Muscle of back (tissue), 3 donors: ENCODE measurements at regions not wholly inside any gene's neighbourhood (a gene's known extent, or its start where the extent isn't known, plus 50 kb on each side); places are given as distances from the start of the nearest gene placed in this dataset.
"Not testable (repeated sequence)": the region's sequence is repeated elsewhere in the genome, so short reads cannot be mapped to it uniquely, and the experiment has no call there.

Source experiments
- DNase-seq, 3 donors: peaks; one replicate each; pipeline versions ENCODE4 v3.0.0 to v3.0.0-alpha.2; 2013

DNA sequence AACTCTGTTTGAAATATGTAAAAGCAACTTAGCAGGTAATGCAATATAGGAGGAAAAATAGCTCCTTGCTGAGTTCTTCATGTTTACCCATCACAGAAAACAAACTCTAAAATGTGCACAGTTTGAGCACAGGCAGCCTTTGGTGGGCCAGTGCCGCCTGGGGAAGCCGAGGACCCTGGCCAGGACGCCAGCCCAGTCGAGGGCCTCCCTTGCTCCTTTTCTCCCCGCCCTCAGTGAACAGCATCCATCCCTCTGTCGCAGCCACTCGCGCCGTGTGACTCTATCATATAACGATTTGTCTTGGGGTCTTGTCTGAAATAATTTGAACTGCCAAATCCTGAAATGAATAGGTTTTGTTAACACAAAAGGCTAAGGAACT lies 286.7 kb upstream of the IRX4 start:
- DNase-seq, result no peak

DNA sequence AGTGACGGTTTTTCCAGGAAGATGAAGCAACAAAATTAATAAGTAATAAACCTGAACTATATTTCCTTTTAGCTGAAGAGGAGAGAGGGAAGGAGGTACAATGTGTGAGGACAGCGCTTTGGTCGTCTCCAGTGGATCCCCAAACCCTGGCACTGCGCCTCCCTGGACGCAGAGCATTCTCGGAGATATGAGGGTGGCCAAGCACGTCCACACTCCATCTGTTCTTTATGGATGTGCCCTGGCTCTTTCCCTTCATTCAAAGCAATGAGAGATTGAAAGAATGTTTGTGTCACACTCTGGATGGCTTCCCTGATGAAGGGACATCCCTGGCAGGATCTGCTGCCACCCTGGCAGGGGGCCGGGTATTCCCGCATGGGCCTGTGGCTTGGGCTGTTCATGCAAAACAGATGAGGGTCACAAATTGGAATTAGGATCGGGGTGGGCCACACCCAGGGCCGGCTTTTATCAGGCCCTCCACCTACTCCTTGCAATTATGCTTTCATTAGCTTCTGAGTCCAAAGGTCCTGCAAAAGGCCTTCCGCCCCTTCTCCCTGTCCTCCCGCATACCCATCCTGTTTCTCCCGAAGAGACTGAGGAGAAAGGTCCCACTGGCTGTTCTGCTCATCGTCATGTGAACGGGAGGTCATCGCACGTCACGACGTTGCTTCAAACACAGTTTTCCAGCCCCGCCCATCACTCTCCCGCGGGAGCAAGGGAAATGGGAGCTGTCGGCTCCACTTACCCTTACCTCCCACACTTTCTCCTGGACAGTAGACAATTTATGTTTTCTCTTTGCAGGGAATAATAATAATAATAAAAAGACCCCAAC lies 286.1 kb upstream of the IRX4 start:
- no peak for DNase-seq

DNA sequence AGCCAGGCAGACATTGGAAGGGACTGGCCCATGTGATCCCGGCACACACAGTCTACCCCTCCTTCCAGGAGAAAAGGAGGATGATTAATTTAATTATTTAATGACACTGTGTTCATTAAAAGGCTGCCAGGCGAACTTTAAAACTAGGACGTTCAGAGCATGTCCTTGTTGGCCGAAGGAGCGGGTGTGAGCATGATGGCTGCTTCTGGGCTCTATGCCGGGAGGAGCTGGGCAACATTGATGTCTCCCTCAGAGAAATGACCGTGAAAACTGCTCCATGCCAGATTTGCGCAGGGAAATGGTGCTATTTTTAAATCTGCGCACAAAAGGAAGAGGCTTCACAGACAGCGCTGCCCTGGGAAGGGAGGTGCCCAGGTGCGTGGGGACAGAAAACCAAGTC lies 284.9 kb upstream of the IRX4 start:
- no peak for DNase-seq

DNA sequence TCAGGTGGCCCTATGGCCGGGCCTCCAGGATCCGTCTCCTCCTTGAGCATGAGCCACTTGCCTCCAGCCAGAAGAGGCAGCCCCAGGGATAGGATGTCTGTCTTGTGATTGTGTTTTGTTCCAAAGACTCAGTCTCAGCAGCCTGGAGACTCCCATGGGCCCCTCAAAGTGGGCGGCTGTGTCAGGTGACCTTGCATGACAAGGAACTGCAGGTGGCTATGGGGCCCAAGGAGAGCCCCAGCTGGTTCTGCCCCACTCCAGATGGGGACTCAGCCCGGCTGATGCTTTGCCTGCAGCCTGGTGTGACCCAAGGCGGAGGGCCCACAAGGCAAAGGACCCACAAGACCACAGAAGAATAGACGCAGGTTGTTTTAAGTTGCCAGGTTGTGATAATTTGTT lies 284.3 kb upstream of the IRX4 start:
- DNase-seq, result no peak

DNA sequence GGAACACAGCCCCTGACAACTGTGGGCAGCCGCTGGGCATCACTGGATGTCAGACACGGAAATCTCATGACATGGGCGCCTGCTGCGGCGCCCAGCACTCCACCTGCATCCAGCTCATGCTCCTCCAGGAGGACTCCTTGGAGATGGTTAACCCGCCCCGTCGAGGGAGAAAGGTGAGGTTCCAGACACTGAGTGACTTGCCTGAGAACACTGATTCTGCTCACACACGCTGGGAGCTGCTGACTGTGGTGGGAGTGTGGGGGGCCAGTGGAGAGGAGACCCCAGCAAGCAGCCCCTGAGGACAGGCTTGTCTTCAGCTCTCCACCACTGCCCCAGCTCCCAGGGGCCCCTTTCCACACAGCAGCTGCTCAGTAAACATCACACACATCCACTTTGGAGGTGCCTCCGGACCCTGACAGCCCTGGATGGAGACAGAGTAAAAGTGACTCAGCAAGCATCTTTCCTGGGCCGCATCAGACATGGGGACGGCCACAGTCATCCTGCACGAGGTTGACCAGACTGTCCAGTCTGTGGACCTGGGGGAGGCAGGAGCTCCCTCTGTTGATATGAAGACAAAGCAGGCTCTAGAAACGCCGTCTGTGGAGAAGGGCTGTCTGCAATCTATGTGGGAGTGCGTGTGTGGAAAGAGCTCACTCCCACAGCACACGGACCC lies 283.7 kb upstream of the IRX4 start:
- DNase-seq, result no peak

DNA sequence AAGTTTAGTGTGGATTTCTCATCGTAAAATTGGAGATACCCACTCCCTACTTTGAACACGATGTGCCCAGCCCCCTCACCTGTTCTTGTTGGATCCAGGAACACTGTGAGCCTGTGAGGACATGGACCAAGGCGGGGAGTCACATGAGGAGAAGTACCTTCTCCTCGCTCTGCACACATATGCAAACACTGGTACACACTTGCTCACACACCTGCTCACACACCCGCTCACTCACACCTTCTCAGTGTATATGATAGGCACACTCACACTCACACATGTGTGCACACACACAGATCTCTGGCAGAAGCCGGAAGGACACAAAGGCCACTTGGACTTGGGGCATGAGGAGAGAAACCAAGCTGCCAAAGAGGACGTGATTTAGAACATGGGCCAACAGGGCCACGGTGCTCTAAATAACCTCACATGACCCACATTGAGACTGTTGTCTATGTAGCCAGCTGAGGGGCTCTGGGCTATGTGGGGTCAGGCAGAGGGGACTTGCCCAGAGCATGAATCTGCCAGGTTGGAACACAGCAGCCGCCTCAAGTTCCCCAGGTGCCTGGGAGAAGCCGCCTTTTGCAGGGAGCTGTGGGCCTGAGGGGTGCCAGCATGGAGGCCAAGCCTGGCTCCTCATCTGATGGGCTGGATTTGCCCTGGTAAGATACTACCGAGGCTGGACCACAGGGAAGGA lies 283.0 kb upstream of the IRX4 start:
- no peak for DNase-seq

DNA sequence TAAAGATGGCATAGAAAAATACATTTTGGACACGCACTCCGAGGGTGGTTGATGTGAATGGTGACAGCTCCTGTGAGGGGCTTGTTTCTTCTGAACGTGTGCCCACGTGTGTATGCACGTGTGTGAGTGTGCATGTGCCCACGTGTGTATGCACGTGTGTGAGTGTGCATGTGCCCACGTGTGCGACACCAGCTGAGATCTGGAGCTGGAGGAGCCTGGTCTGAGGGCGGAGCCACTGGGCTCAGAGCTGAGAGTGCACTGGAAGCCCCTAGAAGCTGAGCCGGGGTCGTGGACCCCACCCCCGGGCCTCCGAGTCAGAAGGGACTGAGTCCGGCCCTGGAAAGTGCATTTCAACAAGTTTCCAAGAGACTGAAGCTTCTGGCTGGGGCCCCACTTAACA lies 282.5 kb upstream of the IRX4 start:
- no peak for DNase-seq

DNA sequence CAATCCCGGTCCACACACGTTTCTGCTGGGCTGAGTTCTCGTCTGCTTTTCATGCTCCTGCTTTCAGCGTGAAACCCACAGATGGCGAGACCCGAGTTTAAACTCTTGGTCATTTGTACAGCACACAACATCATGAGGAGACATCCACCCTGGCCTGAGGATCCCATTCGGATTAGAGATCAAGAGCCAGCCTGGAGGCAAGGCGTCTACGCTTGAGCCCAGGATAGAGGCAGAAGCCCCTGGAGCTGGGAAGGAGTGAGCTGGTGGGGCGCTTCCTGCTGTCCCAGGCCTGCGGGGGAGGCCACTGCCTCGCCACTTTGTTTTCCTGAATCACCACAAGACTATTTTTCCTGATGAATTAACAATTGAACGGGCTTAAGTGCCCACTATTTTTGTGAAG lies 281.9 kb upstream of the IRX4 start:
- DNase-seq, result no peak

DNA sequence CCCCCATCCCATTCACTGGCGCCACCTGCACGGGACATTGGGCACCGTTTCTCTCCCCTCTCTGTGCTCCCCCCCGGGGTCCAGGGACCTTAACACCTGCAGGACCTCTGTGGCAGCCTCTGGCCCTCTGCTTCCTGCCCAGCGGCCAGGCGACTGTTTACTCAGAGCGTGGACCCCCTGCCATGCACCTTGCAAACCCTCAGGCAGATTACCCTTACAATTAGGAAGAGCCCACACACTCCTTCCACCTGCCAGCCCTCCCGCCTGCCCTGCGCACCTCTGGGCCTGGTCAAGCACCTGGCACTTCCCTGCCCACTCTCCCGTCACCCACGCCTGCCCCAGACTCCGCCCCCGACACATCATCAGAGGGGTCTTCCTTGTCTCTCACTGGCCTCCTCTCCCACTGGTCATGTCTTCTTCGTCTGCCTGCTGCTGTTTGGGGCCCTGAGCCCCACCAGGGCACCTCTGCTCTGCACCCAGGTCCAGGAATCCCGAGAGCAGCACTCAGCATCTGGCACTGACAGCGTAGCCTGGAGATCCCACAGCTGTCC lies 281.3 kb upstream of the IRX4 start:
- DNase-seq, result no peak

DNA sequence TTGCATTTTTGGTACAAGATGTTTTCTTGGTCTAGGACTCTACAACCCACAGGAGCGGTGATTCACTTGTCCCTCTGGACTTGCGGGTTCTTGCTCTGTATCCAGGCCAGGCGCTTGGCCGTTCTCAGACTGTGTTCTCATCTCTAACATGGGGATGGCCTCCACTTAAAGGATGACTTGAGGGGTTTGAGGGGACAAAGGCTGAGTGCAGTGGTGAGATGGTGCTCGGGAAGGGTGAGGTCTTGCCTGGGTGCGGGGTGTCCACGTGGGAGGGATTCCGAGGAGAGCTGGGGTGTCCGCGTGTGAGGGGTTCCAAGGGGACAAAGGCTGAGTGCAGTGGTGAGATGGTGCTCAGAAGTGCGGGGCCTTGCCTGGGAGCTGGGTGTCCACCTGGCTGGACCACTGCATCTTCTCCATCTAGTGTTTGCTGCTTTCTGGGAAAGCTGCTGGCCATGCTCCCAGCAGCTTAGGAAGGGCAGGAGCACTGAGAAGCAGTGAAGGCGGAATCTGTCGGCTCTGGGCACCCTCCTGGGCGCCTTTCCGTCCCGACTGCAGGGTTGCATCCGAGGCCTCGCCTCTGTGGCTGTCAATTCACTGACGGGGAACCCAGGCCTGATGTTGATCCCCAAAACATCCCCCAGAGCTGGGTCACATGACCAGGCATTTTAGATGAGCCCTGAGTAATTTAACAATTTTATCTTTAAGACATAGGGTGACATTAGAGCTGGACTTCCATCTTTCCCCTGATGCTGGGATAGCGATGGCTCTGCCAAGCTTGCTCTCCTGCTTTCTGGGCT lies 280.5 kb upstream of the IRX4 start:
- no peak for DNase-seq

DNA sequence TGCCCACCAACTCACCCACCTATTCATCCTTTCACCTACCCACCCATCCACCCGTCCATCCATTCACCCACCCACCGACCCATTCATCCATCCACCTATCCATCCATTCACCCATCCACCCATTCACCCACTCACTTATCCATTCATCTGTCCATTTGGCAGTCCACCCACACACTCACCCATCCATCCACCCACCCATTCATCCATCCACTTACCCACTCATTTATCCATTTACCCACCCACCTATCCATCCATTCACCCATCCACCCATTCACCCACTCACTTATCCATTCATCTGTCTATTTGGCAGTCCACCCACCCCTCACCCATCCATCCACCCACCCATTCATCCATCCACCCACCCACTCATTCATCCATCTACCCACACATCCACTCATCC lies 278.1 kb upstream of the IRX4 start:
- no peak for DNase-seq

DNA sequence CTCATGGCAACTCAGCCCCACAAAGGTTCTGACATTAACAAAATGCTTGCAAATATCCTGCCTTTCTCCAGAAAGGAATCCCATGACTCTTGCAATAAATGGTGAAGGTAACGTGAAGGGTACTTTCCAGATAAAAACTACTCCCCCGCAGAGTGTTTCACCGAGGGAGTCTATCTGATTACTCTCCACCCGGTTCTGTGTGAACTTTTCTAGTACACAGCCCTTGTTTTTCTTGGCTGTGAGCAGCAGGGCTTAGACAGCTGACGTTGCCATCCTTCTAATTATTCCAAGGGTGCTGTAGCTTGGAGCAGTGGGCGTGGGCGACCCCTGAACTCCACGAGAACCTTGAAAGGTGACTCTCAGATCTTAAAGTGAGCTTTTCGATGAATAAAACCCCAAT lies 276.0 kb upstream of the IRX4 start:
- DNase-seq, result no peak

DNA sequence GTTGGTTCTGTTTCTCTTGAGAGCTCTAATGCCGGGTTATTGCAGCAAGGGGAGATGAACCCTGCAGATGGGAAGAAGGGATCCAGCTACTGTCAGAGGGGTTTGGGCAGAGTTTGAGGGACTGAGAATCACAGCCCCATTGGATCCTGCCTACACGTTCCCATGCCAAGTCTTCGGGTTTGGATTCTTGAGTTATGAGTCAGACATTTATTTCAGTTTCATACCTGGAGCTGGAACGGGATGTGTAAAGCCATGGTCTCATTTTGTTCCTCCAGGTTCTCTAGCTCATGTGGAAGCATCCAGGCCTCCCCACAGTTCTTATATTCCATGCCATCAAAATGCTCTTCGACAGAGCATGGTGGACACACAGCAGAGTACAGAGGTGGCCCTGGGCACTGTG lies 275.4 kb upstream of the IRX4 start:
- DNase-seq, result no peak

DNA sequence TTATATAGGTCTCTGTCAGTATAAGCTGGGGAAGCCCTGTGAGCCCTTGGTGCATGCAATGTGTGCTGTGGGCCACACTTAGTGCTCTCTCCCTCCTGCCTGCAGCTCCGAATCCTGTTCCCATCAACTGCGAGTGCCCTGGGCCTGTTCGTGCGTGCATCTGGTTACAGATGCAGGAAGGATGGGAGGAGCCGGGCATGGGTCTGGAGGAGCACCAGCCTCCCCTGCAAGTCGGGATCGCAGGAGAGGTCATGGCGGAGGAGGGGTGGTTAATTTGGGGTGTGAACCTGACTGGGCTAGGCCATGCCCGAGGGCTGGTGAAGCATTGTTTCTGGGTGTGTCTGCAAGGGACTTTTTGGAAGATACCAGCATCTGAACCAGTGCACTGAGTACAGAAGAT lies 274.6 kb upstream of the IRX4 start:
- no peak for DNase-seq

DNA sequence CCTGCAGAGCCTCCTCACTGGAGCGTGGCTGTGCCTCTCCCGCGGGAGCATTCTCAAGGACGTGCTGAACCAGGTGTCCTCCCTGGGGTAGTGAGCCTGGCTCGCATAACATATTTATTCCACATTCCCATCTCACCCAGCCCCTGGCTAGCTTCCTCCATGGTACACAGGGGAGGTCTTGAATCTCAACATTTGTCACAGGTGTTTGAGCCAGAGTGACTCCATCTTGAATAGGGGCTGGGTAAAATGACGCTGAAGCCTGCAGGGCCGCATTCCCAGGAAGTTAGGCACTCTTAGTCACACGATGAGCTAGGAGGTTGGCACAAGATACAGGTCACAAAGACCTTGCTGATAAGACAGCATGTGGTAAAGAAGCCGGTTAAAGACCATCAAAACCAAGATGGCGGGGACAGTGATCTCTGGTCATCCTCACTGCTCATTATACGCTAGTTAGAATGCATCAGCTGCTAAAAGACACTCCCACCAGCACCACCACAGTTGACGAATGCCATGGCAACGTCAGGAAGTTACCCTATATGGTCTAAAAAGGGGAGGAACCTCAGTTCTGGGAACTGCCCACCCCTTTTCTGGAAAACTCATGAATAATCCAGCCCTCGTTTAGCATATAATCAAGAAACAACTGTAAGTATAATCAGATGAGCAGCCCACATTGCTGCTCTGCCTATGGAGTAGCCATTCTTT lies 273.8 kb upstream of the IRX4 start:
- DNase-seq, result no peak

DNA sequence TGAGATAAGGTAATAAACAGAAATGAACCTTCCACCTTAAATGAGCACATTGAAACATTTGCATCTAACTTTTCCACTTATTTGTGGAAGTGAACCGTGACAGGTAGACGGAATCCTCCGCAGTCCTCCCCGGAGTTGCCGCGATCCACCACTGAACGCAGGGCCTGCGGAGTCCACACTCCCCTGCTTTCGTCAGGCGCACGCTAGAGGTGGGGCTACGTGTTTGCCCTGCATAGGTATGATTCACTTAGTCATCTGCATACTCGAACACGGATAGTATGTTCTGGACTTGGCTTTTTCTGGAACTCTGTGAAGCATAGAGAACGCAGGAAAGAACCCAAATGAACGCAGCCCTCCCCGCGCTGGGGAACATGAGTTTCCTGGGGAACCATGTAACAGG lies 272.8 kb upstream of the IRX4 start:
- DNase-seq, result no peak

DNA sequence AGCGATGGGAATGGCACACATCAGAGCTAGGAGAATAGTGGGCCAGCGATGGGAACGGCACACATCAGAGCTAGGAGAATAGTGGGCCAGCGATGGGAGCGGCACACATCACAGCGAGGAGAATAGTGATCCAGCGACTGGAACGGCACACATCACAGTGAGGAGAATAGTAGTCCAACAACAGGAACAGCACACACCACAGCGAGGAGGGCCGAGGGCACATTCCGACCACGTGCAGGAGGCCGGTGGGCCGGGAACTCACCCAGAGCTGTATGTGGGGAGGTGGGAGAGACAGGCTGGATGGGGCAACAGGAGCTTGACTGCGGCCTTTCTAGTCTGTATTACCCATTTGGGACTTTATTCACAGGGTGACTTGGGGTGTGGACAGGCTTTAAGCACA lies 271.1 kb upstream of the IRX4 start:
- no peak for DNase-seq

DNA sequence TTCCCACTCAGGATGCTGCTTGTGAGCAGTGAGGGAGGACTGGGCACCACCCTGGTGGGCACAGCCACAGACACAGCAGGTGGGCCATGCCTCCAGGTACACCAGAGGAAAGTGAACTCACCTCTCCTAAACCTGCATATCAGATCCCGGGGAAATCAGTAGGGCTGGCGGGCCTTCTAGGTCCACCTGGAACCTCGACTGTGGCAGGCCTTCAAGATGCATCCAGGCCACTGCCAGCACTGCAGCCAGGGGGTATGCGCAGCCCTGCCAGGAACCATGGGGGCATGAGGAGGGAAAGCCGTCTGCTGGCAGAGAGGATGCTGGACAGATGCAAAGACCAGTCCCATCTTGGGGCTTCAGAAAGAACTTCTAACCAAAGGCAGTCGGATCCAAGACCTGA lies 270.6 kb upstream of the IRX4 start:
- no peak for DNase-seq

DNA sequence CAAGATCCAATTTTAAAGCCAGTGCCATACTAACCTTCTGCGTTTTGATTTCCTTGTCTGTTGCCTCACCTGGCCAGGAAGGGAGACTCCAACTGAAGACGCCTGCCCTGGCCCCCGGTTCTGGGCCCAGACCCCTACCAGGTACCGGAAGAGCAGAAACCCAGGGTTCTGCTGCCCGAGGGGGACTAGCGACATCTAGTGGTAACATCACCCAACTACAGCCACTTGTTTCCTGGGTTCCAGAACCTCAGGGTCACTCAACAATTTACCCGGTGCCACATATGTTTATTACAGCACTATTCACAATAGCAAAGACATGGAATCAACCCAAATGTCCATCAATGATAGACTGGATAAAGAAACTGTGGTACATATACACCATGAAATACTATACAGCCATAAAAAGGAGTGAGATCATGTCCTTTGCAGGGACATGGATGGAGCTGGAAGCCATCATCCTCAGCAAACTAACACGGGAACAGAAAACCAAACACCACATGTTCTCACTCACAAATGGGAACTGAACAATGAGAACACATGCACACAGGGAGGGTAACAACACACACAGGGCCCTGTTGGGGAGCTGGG lies 268.7 kb upstream of the IRX4 start:
- not testable (repeated sequence) for DNase-seq

DNA sequence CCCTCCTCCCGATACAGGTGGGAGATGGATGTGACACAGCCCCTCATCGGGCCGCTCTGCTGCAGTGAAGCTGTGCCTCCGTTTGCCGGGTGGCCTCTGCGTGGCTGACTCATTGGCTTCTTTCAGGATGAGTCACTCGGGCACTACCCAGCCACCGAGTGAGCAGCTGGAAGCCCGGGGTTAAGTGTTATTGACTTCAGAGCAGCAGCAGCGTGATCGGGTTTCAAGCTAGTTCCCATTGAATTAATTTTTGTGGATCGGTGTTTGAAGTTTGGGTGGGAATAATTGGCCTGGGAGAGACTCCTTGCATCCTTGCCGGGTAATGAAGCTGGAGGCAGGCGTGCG lies 266.4 kb upstream of the IRX4 start:
- no peak for DNase-seq
